ENCODE measurements at regions not wholly inside any gene's neighbourhood (a gene's known extent, or its start where the extent isn't known, plus 50 kb on each side); places are given as distances from the start of the nearest gene placed in this dataset.

DNA sequence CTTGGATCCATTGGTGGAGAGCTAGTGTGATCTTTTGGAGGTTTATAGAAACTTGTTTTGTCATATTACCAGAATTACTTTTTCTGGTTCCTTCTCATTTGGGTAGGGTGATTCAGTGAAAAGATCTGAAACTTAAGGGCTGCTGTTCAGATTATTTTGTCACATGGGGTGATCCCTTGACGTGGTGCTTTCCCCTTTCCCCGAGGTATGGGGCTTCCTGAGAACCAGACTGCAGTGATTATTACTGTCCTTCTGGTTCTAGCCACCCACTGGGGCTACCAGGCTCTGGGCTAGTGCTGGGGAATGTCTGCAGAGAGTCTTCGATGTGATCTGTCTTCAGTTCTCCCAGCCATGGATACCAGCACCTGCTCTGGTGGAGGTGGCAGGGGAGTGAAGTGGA is 1030.0 kb downstream of the GRM8 start:
- TF ChIP-seq POLR2A (IDR thresholded peaks at IDR 0.05; ENCODE audit: low read depth, low read length) (no peak), POLR2AphosphoS5 (IDR thresholded peaks at IDR 0.05; ENCODE audit: low read depth, low read length) (no peak), TAF1 (IDR thresholded peaks at IDR 0.05; ENCODE audit: borderline replicate concordance, low read depth, low read length) (no peak)
